GM20431 (cell line): ENCODE measurements at regions not wholly inside any gene's neighbourhood (a gene's known extent, or its start where the extent isn't known, plus 50 kb on each side); places are given as distances from the start of the nearest gene placed in this dataset.

Experiments
- in situ Hi-C: fragments of 300-500 bp; cut with MseI, MboI; formaldehyde crosslinking; loops from one replicate; pipeline ENCODE4 v1.15.0; 2020; ENCODE audit warnings: low sequenced_read_pairs; ENCODE audit not compliant: unreplicated experiment

- in situ Hi-C loops: no loop called here
Observed at GRCh38 chr2:65482971-65483370, 50.6 kb upstream of the SPRED2 start.
